Brain microvascular endothelial cell (primary cell): ENCODE measurements at regions not wholly inside any gene's neighbourhood (a gene's known extent, or its start where the extent isn't known, plus 50 kb on each side); places are given as distances from the start of the nearest gene placed in this dataset.
"Not testable (repeated sequence)": the region's sequence is repeated elsewhere in the genome, so short reads cannot be mapped to it uniquely, and the experiment has no call there.

Experiments used
- DNase-seq: peaks from one replicate; pipeline ENCODE4 v3.0.0-alpha.2; 2020
- H3K27ac ChIP-seq: fragments of 250-450 bp; sonication (Bioruptor Pico); 2 replicates; pipeline ENCODE4 v1.5.1; 2020; ENCODE audit warnings: mild to moderate bottlenecking, moderate library complexity
- H3K27me3 ChIP-seq: fragments of 250-450 bp; sonication (Bioruptor Pico); replicated peaks from 2 replicates; pipeline ENCODE4 v1.5.1; 2020; ENCODE audit warnings: mild to moderate bottlenecking
- H3K36me3 ChIP-seq: fragments of 250-450 bp; sonication (Bioruptor Pico); replicated peaks from 2 replicates; pipeline ENCODE4 v1.5.1; 2020; ENCODE audit warnings: mild to moderate bottlenecking
- H3K4me3 ChIP-seq: 2 replicates; pipeline ENCODE4 v1.5.1; 2011; ENCODE audit warnings: low read depth, mild to moderate bottlenecking, control low read depth, low read length, moderate library complexity
- in situ Hi-C: cut with HindIII; loops from 2 replicates; pipeline ENCODE4 v1.10.0; 2017; ENCODE audit warnings: low sequenced_read_pairs, low pct_ligation_motif_present
- TF ChIP-seq, protein P1 (sequence below): IDR thresholded peaks from 2 replicates; pipeline ENCODE4 v1.5.1; 2011; ENCODE audit warnings: low read depth, mild to moderate bottlenecking, moderate library complexity, low read length, control low read depth, inconsistent platforms; ENCODE audit errors: missing control alignments

DNA sequence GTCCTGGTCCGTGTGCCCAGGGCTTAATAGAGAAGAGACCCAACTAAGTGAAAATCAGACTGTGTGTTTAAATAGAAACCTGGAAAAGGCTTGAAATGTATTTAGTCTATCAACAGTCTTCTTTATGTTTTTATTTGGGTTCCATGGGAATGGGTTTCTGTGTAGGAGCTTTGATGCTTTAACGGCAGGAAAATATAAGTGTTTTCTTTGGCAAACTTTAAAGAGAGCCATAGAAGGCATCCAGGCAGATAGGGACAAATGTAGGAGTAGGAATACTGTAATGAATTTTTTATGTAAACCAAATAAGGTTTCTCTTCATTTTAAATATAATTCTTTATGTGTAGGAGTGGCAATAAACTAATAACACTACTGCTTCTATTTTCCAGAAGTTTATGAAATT is 989.0 kb downstream of the GATA3 start:
- Histone ChIP-seq H3K36me3 (no peaks in the 10 kb centered on the region), H3K27me3 (no peaks in the 10 kb centered on the region), H3K27ac (no peak overlapping the region), H3K4me3 (no peak overlapping the region)
- DNase-seq: no peak
- TF ChIP-seq, protein P1, sequence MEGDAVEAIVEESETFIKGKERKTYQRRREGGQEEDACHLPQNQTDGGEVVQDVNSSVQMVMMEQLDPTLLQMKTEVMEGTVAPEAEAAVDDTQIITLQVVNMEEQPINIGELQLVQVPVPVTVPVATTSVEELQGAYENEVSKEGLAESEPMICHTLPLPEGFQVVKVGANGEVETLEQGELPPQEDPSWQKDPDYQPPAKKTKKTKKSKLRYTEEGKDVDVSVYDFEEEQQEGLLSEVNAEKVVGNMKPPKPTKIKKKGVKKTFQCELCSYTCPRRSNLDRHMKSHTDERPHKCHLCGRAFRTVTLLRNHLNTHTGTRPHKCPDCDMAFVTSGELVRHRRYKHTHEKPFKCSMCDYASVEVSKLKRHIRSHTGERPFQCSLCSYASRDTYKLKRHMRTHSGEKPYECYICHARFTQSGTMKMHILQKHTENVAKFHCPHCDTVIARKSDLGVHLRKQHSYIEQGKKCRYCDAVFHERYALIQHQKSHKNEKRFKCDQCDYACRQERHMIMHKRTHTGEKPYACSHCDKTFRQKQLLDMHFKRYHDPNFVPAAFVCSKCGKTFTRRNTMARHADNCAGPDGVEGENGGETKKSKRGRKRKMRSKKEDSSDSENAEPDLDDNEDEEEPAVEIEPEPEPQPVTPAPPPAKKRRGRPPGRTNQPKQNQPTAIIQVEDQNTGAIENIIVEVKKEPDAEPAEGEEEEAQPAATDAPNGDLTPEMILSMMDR: no peak
- in situ Hi-C loops: no loop called here

- TF ChIP-seq, protein P1: no peak
- Histone ChIP-seq H3K36me3 (no peaks in the 10 kb centered on the region), H3K27me3 (no peaks in the 10 kb centered on the region), H3K4me3 (no peak overlapping the region), H3K27ac (no peak overlapping the region)
- no peak for DNase-seq
- in situ Hi-C loops: no loop called here
Observed at GRCh38 chr10:9045311-9045710, 990.8 kb downstream of the GATA3 start.

DNA sequence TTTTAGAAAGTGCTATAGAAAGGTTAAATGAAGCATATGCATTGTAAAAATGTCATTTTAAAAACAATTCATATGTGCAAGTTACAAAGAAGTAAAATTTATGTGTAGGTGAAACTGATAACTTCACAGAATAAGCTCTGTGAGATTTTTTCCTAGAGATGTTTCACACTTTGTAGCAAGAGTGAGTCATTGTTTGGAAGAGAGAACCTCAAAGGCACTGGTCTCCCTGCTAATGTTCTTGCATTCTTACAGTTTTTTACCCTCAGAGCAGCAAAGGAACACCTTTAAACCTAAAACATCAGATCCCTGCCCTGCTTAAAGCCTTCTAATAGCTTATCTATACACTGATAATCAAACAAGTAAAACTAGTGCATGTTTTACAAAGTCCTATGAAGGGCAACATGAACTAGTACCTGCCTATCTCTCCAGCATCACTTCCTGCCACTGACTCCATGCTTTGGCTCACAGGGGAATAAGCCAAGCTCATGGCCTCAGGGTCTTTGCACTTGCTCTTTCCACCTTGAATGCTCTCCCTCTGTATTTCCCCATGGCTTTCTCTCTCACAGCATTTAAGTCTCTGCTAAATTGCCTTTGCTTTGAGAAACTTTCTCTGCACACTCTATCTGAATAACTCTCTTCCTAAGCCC is 997.0 kb downstream of the GATA3 start:
- no peaks in the 10 kb centered on the region for H3K27me3 ChIP-seq
- no peak overlapping the region for H3K4me3 ChIP-seq
- no peak overlapping the region for H3K27ac ChIP-seq
- in situ Hi-C loops: no loop called here
- DNase-seq: no peak
- H3K36me3 ChIP-seq: no peaks in the 10 kb centered on the region
- TF ChIP-seq, protein P1: no peak

- in situ Hi-C loops: no loop called here
Observed at GRCh38 chr10:9052767-9053166, 998.3 kb downstream of the GATA3 start.

DNA sequence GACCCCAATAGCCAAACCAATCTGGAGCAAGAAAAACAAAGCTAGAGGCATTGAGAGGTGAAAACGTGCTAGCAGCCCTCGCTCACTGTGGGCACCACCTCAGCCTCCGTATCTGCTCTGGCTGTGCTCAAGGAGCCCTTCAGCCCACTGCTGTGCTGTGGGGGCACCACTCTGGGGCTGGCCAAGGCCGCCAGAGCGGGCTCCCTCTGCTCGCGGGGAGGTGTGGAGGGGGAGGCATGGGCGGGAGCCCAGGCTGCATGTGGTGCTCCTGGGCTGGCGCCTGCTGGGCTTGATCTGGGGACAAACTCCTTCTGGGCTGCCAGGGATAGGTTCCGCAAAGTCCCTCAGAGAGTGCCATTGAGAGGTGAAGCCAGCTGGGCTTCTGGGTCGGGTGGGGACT is 1002.0 kb downstream of the GATA3 start:
- in situ Hi-C loops: no loop called here
- no peak for DNase-seq
- no peaks in the 10 kb centered on the region for H3K36me3 ChIP-seq
- TF ChIP-seq, protein P1: no peak
- H3K27me3 ChIP-seq: no peaks in the 10 kb centered on the region
- no peak overlapping the region for H3K4me3 ChIP-seq
- H3K27ac ChIP-seq: no peak overlapping the region

More at GRCh38 chr10:9052767-9053166, 998.3 kb downstream of the GATA3 start:
- no peaks in the 10 kb centered on the region for H3K36me3 ChIP-seq
- no peak overlapping the region for H3K27ac ChIP-seq
- TF ChIP-seq, protein P1: no peak
- no peaks in the 10 kb centered on the region for H3K27me3 ChIP-seq
- DNase-seq: no peak
- H3K4me3 ChIP-seq: no peak overlapping the region

- DNase-seq, in situ Hi-C loops, H3K27me3 ChIP-seq, H3K4me3 ChIP-seq, H3K36me3 ChIP-seq, H3K27ac ChIP-seq: not testable (repeated sequence)
Observed at GRCh38 chr10:9057293-9057692, 1002.8 kb downstream of the GATA3 start.
